Small intestine (tissue), 7 donors: ENCODE measurements at regions not wholly inside any gene's neighbourhood (a gene's known extent, or its start where the extent isn't known, plus 50 kb on each side); places are given as distances from the start of the nearest gene placed in this dataset.

Experiments
- DNase-seq, 2 donors: peaks; one replicate each; pipeline versions ENCODE4 v3.0.0 to v3.0.0-alpha.2; 2013
- FAIRE-seq: peaks from 2 replicates; lab custom pipeline; 2012; peaks lifted over from hg19 to GRCh38; lab: Jason Lieb, UNC
- H3K27ac ChIP-seq, 3 donors: one replicate each; pipeline ENCODE4 v1.5.1; 2013; ENCODE audit warnings: low read length in 2 of 3, mild to moderate bottlenecking in 2 of 3, control low read depth in 1 of 3, inconsistent platforms in 1 of 3, low read depth in 1 of 3, moderate library complexity in 1 of 3
- H3K27me3 ChIP-seq, 3 donors: one replicate each; pipeline ENCODE4 v1.6.1; 2013; ENCODE audit warnings: low read length in 3 of 3, inconsistent platforms in 1 of 3; ENCODE audit not compliant: control insufficient read depth in 3 of 3, insufficient read depth in 3 of 3
- H3K36me3 ChIP-seq, 3 donors: one replicate each; pipeline ENCODE4 v1.6.1; 2013; ENCODE audit warnings: low read length in 3 of 3, inconsistent platforms in 1 of 3, low read depth in 1 of 3, mild to moderate bottlenecking in 1 of 3, moderate library complexity in 1 of 3; ENCODE audit not compliant: control insufficient read depth in 3 of 3, insufficient read depth in 2 of 3
- H3K4me1 ChIP-seq, 3 donors: one replicate each; pipeline ENCODE4 v1.6.1; 2013; ENCODE audit warnings: low read length in 2 of 3, inconsistent platforms in 1 of 3, low read depth in 1 of 3, mild to moderate bottlenecking in 1 of 3, moderate library complexity in 1 of 3; ENCODE audit not compliant: control insufficient read depth in 3 of 3, insufficient read depth in 2 of 3
- H3K4me3 ChIP-seq, 3 donors: one replicate each; pipeline ENCODE4 v1.5.1; 2013; ENCODE audit warnings: low read length in 3 of 3, control low read depth in 1 of 3, inconsistent platforms in 1 of 3, low read depth in 1 of 3, mild to moderate bottlenecking in 1 of 3, moderate library complexity in 1 of 3
- H3K9me3 ChIP-seq, 2 donors: one replicate each; pipeline ENCODE4 v1.6.1; 2013; ENCODE audit warnings: low read depth in 1 of 2, low read length in 1 of 2; ENCODE audit not compliant: control insufficient read depth in 2 of 2, insufficient read depth in 1 of 2
- WGBS, 3 donors: extraction: QIAGEN DNeasy Blood & Tissue Kit; methylation state at CpG; one replicate each; pipeline ENCODE4 v1.1.7; 2013; 5-methylcytosine and 5-hydroxymethylcytosine counted together
- donor health status: healthy with polysubstance abuse.
- donor health status: control.
- donor health status: control.
- donor health status: Bipolar disorder and iron deficiency.
- donor health status: healthy.

GRCh38 chr2:103780088-103780702 lies 1018.4 kb downstream of the TMEM182 start:
- Histone ChIP-seq H3K4me3 (no peak overlapping the region), H3K27ac (no peak overlapping the region), H3K4me1 (no peaks in the 10 kb centered on the region), H3K27me3 (no peaks in the 10 kb centered on the region), H3K36me3 (no peaks in the 10 kb centered on the region), H3K9me3 (no peaks in the 10 kb centered on the region)
- FAIRE-seq (no peak), DNase-seq (no peak)
- WGBS, 3 donors = 86 to 90% (median 89%) methylated on average over 4 of the region's 4 CpGs

GRCh38 chr2:103781313-103781712 lies 1019.5 kb downstream of the TMEM182 start:
- Histone ChIP-seq H3K4me3 (no peak overlapping the region), H3K27me3 (no peaks in the 10 kb centered on the region), H3K36me3 (no peaks in the 10 kb centered on the region), H3K4me1 (no peaks in the 10 kb centered on the region), H3K27ac (no peak overlapping the region), H3K9me3 (no peaks in the 10 kb centered on the region)
- DNase-seq (no peak), FAIRE-seq (no peak)
- WGBS, 3 donors = 66 to 76% (median 70%) methylated on average over 2 of the region's 2 CpGs

GRCh38 chr2:103784261-103784660 lies 1022.4 kb downstream of the TMEM182 start:
- H3K4me3 ChIP-seq = no peak overlapping the region
- no peak for FAIRE-seq
- no peak for DNase-seq
- no peaks in the 10 kb centered on the region for H3K27me3 ChIP-seq
- no peaks in the 10 kb centered on the region for H3K36me3 ChIP-seq
- 50 to 54% (median 54%) methylated on average over 2 of the region's 2 CpGs for WGBS, 3 donors
- no peak overlapping the region for H3K27ac ChIP-seq
- no peaks in the 10 kb centered on the region for H3K4me1 ChIP-seq
- H3K9me3 ChIP-seq = no peaks in the 10 kb centered on the region

- FAIRE-seq (no peak), DNase-seq (no peak)
- Histone ChIP-seq H3K4me1 (no peaks in the 10 kb centered on the region), H3K4me3 (no peak overlapping the region), H3K27me3 (no peaks in the 10 kb centered on the region), H3K27ac (no peak overlapping the region), H3K36me3 (no peaks in the 10 kb centered on the region), H3K9me3 (no peaks in the 10 kb centered on the region)
- WGBS, 3 donors = 6 to 10% (median 9%) methylated on average over 1 of the region's 1 CpG
Measured at GRCh38 chr2:103785432-103785831, 1023.6 kb downstream of the TMEM182 start.

- FAIRE-seq = no peak
- H3K4me1 ChIP-seq = no peaks in the 10 kb centered on the region
- no peak overlapping the region for H3K27ac ChIP-seq
- H3K27me3 ChIP-seq = no peaks in the 10 kb centered on the region
- DNase-seq = no peak
- no peak overlapping the region for H3K4me3 ChIP-seq
- no peaks in the 10 kb centered on the region for H3K9me3 ChIP-seq
- no peaks in the 10 kb centered on the region for H3K36me3 ChIP-seq
Measured at GRCh38 chr2:103785956-103786355, 1024.1 kb downstream of the TMEM182 start.

- Histone ChIP-seq H3K27ac (no peak overlapping the region), H3K4me1 (no peaks in the 10 kb centered on the region), H3K36me3 (no peaks in the 10 kb centered on the region), H3K4me3 (no peak overlapping the region), H3K9me3 (no peaks in the 10 kb centered on the region), H3K27me3 (no peaks in the 10 kb centered on the region)
- FAIRE-seq (no peak), DNase-seq (no peak)
- WGBS, 3 donors = 14 to 29% (median 16%) methylated on average over 6 of the region's 6 CpGs
Measured at GRCh38 chr2:103788389-103788788, 1026.6 kb downstream of the TMEM182 start.

- Histone ChIP-seq H3K9me3 (no peaks in the 10 kb centered on the region), H3K4me1 (no peaks in the 10 kb centered on the region), H3K27me3 (no peaks in the 10 kb centered on the region), H3K4me3 (no peak overlapping the region), H3K27ac (no peak overlapping the region), H3K36me3 (no peaks in the 10 kb centered on the region)
- WGBS, 3 donors = 20 to 28% (median 27%) methylated on average over 2 of the region's 2 CpGs
- DNase-seq (no peak), FAIRE-seq (no peak)
Measured at GRCh38 chr2:103788951-103789350, 1027.1 kb downstream of the TMEM182 start.

GRCh38 chr2:103789381-103790095 lies 1027.7 kb downstream of the TMEM182 start:
- Histone ChIP-seq H3K4me1 (no peaks in the 10 kb centered on the region), H3K27me3 (no peaks in the 10 kb centered on the region), H3K27ac (no peak overlapping the region), H3K4me3 (no peak overlapping the region), H3K36me3 (no peaks in the 10 kb centered on the region), H3K9me3 (no peaks in the 10 kb centered on the region)
- 61 to 71% (median 71%) methylated on average over 3 of the region's 3 CpGs for WGBS, 3 donors
- no peak for FAIRE-seq
- DNase-seq = peak; percentile 1 to 2
